ENCODE measurements at regions not wholly inside any gene's neighbourhood (a gene's known extent, or its start where the extent isn't known, plus 50 kb on each side); places are given as distances from the start of the nearest gene placed in this dataset.

DNA sequence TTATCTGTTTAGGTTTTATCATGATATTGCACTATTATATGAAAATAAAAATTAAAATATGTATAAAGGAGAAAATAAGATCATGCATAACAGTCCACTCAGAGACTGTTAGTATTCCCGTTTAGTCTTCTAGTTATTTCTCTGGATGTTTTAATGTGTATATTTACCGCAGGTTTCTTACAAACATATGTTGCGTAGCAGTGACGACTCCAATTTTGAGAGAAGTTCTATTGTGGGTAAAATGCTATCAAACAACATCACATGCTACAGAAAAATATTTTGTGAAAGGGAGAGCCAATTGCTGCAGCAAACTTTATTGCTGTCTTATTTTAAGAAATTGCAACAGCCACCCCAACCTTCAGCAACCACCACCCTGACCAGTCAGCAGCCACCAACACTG lies 72.4 kb upstream of the NXT1 start:
- FAIRE-seq = no peak

- no peak for FAIRE-seq
These were observed 73.3 kb upstream of the NXT1 start for GRCh38 chr20:23277316-23277715.

DNA sequence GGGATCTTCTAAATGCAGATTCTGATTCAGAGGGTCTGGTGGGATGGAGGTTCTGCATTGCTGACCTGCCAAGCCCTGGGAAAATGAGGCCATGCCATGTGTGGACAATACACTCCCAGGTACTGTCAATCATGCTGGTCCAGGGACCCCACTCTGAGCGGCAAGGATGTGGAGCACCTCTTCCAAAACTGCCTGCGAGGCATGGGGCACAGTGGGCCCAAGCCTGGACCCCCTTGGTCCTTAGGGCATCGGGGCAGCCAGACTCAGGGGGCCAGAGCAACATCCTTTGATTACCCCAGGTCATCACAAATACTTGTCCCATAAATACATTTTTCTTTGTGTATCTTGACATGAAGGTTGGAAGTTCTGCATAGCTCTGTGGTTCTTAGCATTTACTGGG lies 76.8 kb upstream of the NXT1 start:
- no peak for FAIRE-seq

DNA sequence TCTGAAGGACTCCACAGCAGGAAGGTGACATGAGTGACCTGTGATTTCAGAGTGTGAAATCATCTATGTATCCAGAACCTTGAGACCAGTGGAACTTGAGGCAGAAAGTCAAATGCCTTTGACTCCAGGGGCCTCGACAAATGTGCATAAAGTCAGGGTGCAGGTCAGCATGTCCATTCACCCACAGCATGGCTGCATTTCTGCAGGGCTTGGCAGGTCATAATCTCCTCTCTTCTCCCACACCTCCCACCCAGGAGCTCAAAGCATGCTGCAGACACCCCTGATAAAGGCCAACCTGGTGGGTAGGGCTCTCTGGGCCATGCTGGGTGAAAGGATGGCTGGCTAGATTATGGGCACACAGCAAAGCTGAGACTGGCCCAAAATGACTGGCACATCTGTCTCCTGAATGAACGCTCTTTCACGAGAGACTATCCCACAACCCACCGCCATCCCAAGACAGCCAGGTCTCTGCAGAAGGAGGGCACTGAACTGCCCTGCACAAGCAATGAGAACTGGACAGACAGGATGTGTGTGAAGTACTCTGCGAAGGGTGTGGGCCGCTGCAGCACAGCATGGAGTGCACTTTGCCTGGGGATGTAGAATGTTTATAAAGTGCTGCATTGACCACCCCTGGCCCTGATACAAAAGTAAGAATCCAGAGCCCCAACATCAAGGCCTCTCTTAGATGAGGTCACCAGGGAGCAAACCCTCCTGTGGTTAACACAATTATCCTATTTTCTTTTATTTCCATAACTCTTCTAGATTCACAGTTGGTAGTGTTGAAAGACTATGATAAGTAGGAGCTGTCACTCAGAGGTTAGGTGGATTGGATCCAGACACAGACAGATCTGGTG lies 78.2 kb upstream of the NXT1 start:
- no peak for FAIRE-seq

DNA sequence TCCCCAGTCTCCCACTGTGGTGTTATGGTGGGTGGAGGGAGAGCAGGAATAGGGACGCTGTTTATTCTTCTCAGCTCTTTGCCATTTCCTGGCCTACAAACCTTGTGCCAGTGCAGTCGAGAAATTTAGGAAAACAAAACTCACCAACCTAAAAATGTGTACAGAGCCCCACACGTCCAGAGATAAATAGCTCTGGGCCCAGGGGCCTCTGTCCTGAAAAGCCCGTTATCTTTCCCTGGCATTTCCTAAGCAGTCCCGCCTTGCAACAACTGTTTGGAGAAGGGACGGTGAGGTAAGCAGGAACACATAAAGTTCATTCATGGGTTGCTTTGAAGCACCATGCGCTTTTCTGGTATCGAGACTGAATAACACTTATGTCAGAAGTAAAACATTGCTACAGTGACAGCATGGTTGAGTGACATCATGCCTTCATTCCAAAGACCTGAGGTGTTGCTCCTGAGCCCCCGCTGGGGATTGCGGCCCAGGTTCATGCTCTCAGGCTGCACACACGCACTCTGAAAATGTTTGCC lies 80.1 kb upstream of the NXT1 start:
- FAIRE-seq = no peak

- no peak for FAIRE-seq
These were observed 80.6 kb upstream of the NXT1 start for GRCh38 chr20:23269954-23270353.

- no peak for FAIRE-seq
These were observed 81.7 kb upstream of the NXT1 start for GRCh38 chr20:23268792-23269354.

DNA sequence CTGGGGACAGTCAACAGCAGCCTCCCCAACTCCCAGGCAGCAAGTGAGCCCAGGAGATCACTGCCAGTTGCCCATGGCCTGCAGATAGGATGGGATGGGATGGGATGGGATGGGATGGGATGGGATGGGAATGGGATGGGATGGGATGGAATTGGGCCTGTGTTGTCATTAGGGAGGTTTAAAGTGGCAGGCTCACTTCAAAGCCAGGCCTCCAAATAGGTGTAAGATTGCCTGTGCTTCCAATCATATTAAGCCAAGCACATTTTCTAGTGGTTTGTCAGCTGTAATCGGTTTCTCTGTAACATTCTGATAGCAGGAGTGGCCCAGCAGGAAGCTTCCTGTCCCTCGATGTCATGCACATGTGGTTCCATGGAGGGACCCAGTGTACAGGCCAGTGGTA lies 82.7 kb upstream of the NXT1 start:
- no peak for FAIRE-seq

DNA sequence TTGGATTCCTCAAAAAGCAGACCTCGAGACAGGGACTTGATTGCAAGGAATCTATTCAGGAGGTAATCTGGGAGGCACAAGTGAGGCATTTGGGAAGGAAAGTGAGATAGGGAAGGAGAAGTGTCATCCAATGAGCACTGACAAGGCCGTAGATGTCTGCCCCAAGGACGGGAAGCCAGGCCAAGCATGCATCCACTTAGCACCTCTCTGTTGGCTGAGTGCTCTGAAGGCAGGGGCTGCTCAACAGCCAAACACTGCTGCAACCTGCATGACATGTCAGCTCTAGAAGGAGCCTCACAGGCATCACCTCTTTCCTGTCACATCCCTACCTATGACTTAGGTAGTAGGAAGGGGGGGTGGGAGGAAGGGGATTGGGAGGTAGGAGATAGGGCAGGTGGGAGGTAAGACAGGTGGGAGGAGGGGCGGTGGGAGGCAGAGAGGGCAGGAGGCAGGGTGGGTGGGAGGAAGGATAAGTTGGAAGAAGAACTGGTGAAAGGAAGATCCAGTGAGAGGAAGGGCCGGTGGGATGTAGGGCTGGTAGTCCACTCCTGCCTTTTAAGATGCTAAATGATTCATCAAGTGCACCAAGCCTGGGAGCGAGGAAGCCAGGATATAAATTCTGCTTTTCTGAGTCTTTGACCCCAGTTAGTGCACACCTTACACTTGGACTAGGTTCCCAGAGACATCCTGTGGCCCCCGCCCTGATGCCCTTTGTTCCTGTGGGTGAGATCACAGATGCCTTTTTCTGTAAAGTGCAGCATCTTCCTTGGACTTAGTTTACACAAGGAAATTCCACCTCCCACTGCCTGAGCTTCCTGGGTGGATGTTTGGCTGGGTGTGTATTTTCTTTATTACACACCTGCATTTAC lies 83.8 kb upstream of the NXT1 start:
- FAIRE-seq = no peak

- FAIRE-seq = no peak
These were observed 85.4 kb upstream of the NXT1 start for GRCh38 chr20:23265226-23265625.

- no peak for FAIRE-seq
These were observed 86.0 kb upstream of the NXT1 start for GRCh38 chr20:23264545-23264944.

- no peak for FAIRE-seq
These were observed 90.3 kb upstream of the NXT1 start for GRCh38 chr20:23260181-23260840.

GRCh38 chr20:23258747-23259121 lies 91.9 kb upstream of the NXT1 start:
- FAIRE-seq = no peak

DNA sequence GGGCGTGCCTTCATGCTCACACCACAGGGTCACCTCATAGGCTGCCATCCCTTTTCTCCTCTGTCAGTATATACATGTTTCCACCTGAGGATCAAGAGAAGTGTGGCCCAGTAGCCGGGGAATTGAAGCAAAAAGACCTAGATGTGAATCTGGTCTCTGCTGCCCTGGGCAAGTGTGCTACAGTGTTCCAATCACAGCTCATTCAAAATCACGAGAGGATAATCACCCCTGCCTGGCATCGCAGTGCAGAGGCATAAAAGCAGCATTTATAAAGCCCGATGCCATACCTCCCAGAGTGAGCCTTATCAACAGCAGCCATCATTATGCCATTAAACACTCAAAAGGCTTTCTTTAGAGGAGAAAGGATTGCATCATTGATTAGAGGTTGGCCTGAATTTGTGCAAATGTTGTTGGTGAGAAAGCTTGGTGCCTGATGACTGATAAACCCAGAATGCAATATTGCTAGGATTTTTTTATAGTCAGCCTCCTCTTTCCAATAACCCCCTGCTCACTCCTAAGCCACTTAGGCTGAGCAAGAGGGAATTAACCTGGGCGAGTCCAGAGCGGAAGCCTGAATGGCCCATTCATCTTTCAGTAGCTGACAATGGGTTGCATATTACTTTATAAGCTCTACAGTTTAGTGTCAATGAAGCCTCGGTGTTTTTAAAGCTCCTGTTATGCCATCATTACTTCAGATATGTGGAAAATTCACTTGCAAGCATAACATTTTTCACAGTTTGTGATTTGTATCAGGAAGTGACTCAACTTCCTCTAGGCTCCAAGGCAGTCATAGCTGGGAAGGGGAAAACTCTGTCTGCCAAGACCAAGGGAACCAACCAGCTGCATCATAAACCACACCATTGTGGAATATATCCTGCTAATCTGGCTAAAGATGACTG lies 92.5 kb upstream of the NXT1 start:
- no peak for FAIRE-seq

DNA sequence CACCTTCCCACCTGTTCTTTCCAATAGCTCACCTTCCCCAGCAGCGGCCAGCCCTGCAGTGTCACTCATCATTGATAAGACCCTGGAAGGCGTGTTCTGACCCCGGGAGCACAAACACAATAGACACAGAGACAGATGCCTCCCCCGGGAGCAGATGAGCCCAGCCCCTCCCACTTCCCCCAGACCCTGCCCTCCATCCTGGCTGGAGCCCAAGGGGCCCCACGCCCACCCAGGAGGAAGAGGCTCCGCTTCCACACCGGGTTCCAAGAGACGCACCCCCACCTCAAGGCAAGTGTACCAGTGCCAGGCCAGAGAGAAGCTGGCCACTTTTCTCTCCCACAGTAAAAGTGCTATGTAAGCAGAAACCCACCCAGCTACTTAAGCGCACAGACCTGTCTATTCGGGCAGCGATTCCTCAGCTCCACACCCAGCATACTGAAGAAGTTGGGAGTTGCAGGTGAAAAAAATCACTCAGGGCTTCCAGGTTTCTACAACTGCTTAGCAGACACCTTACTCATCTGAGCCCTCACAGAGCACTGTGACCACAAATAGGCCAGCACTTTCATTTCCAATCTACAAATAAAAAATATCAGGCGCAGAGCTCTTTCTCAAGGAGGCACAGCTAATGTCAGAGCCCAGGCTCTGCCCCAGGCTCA lies 93.4 kb upstream of the NXT1 start:
- no peak for FAIRE-seq

- no peak for FAIRE-seq
These were observed 94.7 kb upstream of the NXT1 start for GRCh38 chr20:23255716-23256385.

GRCh38 chr20:23255106-23255505 lies 95.5 kb upstream of the NXT1 start:
- no peak for FAIRE-seq

GRCh38 chr20:23254505-23254904 lies 96.1 kb upstream of the NXT1 start:
- no peak for FAIRE-seq

GRCh38 chr20:23254034-23254433 lies 96.6 kb upstream of the NXT1 start:
- FAIRE-seq = no peak

- no peak for FAIRE-seq
These were observed 97.1 kb upstream of the NXT1 start for GRCh38 chr20:23253524-23253923.

GRCh38 chr20:23251779-23252178 lies 98.8 kb upstream of the NXT1 start:
- no peak for FAIRE-seq
